ENCODE measurements at regions not wholly inside any gene's neighbourhood (a gene's known extent, or its start where the extent isn't known, plus 50 kb on each side); places are given as distances from the start of the nearest gene placed in this dataset.
A peak's percentile ranks its signal among the peaks of the same experiment; 100 is the strongest.

DNA sequence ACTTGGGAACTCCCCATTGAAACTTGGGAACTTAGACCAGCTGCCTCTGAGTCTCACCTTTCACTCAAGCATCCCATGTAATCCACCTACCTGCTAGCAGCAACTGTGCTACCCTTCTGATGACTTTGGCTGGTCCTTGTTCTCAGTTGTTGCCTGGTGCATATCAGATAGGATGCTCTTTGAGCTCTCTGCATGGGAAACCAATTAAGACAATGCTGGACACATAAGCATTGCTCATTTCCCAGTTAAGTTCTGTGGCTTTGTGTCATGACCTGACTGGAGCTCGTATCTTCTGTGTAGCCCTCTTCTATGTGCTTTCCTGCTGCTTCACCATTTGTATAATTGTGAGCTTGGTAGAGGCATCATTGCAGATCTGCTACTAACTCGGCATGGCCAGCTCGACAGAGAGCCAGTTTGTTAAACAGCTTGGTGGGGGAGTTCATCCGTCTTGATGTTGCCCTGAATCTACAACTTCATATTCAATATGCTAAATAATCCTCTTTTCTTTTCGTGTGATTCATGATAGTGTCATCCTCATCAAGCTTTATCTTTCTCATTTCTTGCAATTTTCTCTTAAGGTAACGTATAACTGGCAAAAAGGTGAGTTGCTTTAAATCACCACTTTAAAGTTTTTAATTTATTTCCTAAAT, 447.5 kb upstream of the SLC14A2 start:
- no peaks in the 10 kb centered on the region for H3K36me3 ChIP-seq (ENCODE audit: low read depth, low read length)
- H3K4me3 ChIP-seq (ENCODE audit: low read length): no peak overlapping the region
- H2AFZ ChIP-seq (ENCODE audit: low read length): no peak overlapping the region
- H3K4me2 ChIP-seq (ENCODE audit: low read length): peak overlapping the region; percentile 85
- H4K20me1 ChIP-seq (ENCODE audit: low read length): no peaks in the 10 kb centered on the region
- no peaks in the 10 kb centered on the region for H3K27me3 ChIP-seq (ENCODE audit: low read length)
- peak overlapping the region; percentile 84 for H3K9ac ChIP-seq (ENCODE audit: low read length)
- H3K27ac ChIP-seq (ENCODE audit: low read length): peak overlapping the region; percentile 100
- DNase-seq (peak; percentile 51), ATAC-seq (peak; percentile 25)
- no peaks in the 10 kb centered on the region for H3K79me2 ChIP-seq (ENCODE audit: low read length)
- no TSS peak for BruUV-seq (replicated peaks)
- peaks cover 50% of the 10 kb centered on the region for H3K4me1 ChIP-seq (ENCODE audit: insufficient read depth, low read length)
- no peaks in the 10 kb centered on the region for H3F3A ChIP-seq (ENCODE audit: low read length, unreplicated experiment)
- intact Hi-C loops (cut with micrococcal nuclease): loop anchor here (5.0 kb wide), 1 partner anchor 45 kb away; no protein-coding TSS in a partner anchor
- CTCF ChIA-PET: no interaction called here
- H3K9me3 ChIP-seq (ENCODE audit: low read length): no peaks in the 10 kb centered on the region
- TF ChIP-seq, protein P1, sequence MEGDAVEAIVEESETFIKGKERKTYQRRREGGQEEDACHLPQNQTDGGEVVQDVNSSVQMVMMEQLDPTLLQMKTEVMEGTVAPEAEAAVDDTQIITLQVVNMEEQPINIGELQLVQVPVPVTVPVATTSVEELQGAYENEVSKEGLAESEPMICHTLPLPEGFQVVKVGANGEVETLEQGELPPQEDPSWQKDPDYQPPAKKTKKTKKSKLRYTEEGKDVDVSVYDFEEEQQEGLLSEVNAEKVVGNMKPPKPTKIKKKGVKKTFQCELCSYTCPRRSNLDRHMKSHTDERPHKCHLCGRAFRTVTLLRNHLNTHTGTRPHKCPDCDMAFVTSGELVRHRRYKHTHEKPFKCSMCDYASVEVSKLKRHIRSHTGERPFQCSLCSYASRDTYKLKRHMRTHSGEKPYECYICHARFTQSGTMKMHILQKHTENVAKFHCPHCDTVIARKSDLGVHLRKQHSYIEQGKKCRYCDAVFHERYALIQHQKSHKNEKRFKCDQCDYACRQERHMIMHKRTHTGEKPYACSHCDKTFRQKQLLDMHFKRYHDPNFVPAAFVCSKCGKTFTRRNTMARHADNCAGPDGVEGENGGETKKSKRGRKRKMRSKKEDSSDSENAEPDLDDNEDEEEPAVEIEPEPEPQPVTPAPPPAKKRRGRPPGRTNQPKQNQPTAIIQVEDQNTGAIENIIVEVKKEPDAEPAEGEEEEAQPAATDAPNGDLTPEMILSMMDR (conservative IDR thresholded peaks at IDR 0.05; ENCODE audit: low read depth, low read length): no peak
- TF ChIP-seq EZH2phosphoT487 (IDR thresholded peaks at IDR 0.05; ENCODE audit: borderline replicate concordance, low read length) (no peak), EZH2 (IDR thresholded peaks at IDR 0.05; ENCODE audit: low read length, unreplicated experiment) (no peak)
- no peaks in the 10 kb centered on the region for H3K9me2 ChIP-seq (replicated peaks; ENCODE audit: low read length)
- POLR2A ChIA-PET (ENCODE audit: unreplicated experiment): interaction anchor here (0.5 kb wide), 1 partner anchor 1430 kb away, joined by 3 read pairs; no protein-coding TSS in a partner anchor

DNA sequence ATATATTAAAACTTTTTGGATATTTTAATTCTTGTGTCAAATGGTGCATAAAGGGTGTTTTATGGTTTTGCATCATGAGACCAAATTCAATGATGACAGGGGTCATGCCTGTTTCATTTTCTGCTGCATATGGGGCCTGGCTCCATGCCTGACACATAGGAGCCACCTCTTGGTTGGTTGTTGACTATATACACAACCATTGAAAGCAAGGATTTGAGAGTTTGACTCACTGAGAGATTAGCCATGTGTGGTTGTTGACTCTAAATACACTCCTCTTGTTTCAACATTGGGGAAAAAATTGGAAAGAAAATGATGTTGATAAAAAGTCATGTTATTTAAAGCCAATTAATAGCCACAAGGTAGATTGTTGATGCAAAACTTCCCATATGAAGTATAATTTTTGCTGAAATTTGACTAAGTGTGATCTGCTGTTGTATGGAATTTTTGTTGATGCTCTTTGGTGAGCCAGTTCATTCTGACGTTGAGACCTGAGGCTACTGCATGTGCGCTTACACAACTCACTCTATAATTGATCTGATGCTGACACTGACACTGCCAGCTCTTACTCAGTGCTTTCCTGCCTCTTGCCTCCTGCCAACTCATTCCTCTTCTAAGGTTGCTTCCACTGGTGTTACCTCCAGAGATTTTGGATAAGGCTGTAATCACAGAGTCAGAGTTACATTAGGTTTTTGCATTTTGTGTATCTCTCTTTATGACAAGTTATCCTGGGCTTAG, 446.2 kb upstream of the SLC14A2 start:
- ATAC-seq (no peak), DNase-seq (peak; percentile 52)
- H2AFZ ChIP-seq (ENCODE audit: low read length): no peak overlapping the region
- H3K9ac ChIP-seq (ENCODE audit: low read length): peak overlapping the region; percentile 84
- H3K36me3 ChIP-seq (ENCODE audit: low read depth, low read length): no peaks in the 10 kb centered on the region
- TF ChIP-seq, protein P1 (conservative IDR thresholded peaks at IDR 0.05; ENCODE audit: low read depth, low read length): no peak
- TF ChIP-seq EZH2 (IDR thresholded peaks at IDR 0.05; ENCODE audit: low read length, unreplicated experiment): no peak
- no peak for TF ChIP-seq EZH2phosphoT487 (IDR thresholded peaks at IDR 0.05; ENCODE audit: borderline replicate concordance, low read length)
- H3K9me2 ChIP-seq (replicated peaks; ENCODE audit: low read length): no peaks in the 10 kb centered on the region
- POLR2A ChIA-PET (ENCODE audit: unreplicated experiment): no interaction called here
- no peaks in the 10 kb centered on the region for H3K27me3 ChIP-seq (ENCODE audit: low read length)
- H3F3A ChIP-seq (ENCODE audit: low read length, unreplicated experiment): no peaks in the 10 kb centered on the region
- CTCF ChIA-PET: no interaction called here
- H3K9me3 ChIP-seq (ENCODE audit: low read length): no peaks in the 10 kb centered on the region
- H4K20me1 ChIP-seq (ENCODE audit: low read length): no peaks in the 10 kb centered on the region
- H3K4me1 ChIP-seq (ENCODE audit: insufficient read depth, low read length): peaks cover 50% of the 10 kb centered on the region
- BruUV-seq (replicated peaks): no TSS peak
- peak overlapping the region; percentile 100 for H3K27ac ChIP-seq (ENCODE audit: low read length)
- peak overlapping the region; percentile 85 for H3K4me2 ChIP-seq (ENCODE audit: low read length)
- no peak overlapping the region for H3K4me3 ChIP-seq (ENCODE audit: low read length)
- no peaks in the 10 kb centered on the region for H3K79me2 ChIP-seq (ENCODE audit: low read length)
- intact Hi-C loops (cut with micrococcal nuclease): loop anchor here (5.0 kb wide), 1 partner anchor 43 kb away; no protein-coding TSS in a partner anchor

Measured in PC-3 (cell line).